VCaP (cell line): ENCODE measurements at regions not wholly inside any gene's neighbourhood (a gene's known extent, or its start where the extent isn't known, plus 50 kb on each side); places are given as distances from the start of the nearest gene placed in this dataset.

Source experiments
- H3K27ac ChIP-seq: fragments of 450-650 bp; 2 replicates; pipeline ENCODE4 v1.5.1; 2017
- CTCF ChIP-seq: fragments of 450-650 bp; conservative IDR thresholded peaks from 2 replicates; pipeline ENCODE4 v1.5.1; 2017; ENCODE audit warnings: mild to moderate bottlenecking, moderate library complexity

- H3K27ac ChIP-seq, result no peak overlapping the region
- TF ChIP-seq CTCF, result no peak
These were observed 572.1 kb downstream of the NLGN4X start for GRCh38 chrX:5656544-5656943.

- no peak overlapping the region for H3K27ac ChIP-seq
- TF ChIP-seq CTCF, result no peak
These were observed 577.8 kb downstream of the NLGN4X start for GRCh38 chrX:5650904-5651303.

- H3K27ac ChIP-seq, result no peak overlapping the region
- no peak for TF ChIP-seq CTCF
These were observed 579.6 kb downstream of the NLGN4X start for GRCh38 chrX:5648941-5649568.

GRCh38 chrX:5646818-5647217, 581.8 kb downstream of the NLGN4X start:
- no peak overlapping the region for H3K27ac ChIP-seq
- no peak for TF ChIP-seq CTCF

GRCh38 chrX:5644776-5645175, 583.9 kb downstream of the NLGN4X start:
- H3K27ac ChIP-seq, result no peak overlapping the region
- TF ChIP-seq CTCF, result no peak

GRCh38 chrX:5640071-5640470, 588.6 kb downstream of the NLGN4X start:
- no peak for TF ChIP-seq CTCF
- no peak overlapping the region for H3K27ac ChIP-seq

GRCh38 chrX:5638572-5638971, 590.1 kb downstream of the NLGN4X start:
- no peak for TF ChIP-seq CTCF

More at GRCh38 chrX:5638572-5638971, 590.1 kb downstream of the NLGN4X start:
- no peak overlapping the region for H3K27ac ChIP-seq
